ENCODE measurements at regions not wholly inside any gene's neighbourhood (a gene's known extent, or its start where the extent isn't known, plus 50 kb on each side); places are given as distances from the start of the nearest gene placed in this dataset.

GRCh38 chr10:76697923-76698322 lies 939.7 kb downstream of the KCNMA1 start:
- Histone ChIP-seq H3K27me3 (ENCODE audit: control insufficient read depth, insufficient read depth, low read length) (no peaks in the 10 kb centered on the region), H2BK5ac (ENCODE audit: low read depth, low read length, poor library complexity, severe bottlenecking) (no peak overlapping the region), H4K8ac (ENCODE audit: low read depth in 2 of 2, low read length in 2 of 2) (no peak overlapping the region), H2BK120ac (ENCODE audit: low read depth, low read length) (no peak overlapping the region), H3K36me3 (ENCODE audit: control insufficient read depth, insufficient read depth, low read length) (no peaks in the 10 kb centered on the region), H2AK5ac (ENCODE audit: low read depth, low read length) (no peak overlapping the region), H3K4me2 (ENCODE audit: low read depth, low read length) (no peak overlapping the region), H3K23ac (ENCODE audit: low read depth, low read length) (no peak overlapping the region), H2BK15ac (ENCODE audit: low read depth, low read length) (no peak overlapping the region), H2AK9ac (replicated peaks; ENCODE audit: low read depth, low read length, poor library complexity) (no peak overlapping the region), H4K5ac (ENCODE audit: low read depth, low read length) (no peak overlapping the region), H3K9ac (ENCODE audit: low read depth, low read length) (no peak overlapping the region), H3K9me1 (ENCODE audit: insufficient read depth, low read length) (no peaks in the 10 kb centered on the region), H4K91ac (ENCODE audit: insufficient read depth, low read depth, low read length) (no peak overlapping the region), H3K14ac (replicated peaks; ENCODE audit: low read depth, low read length) (no peak overlapping the region), H3K79me1 (ENCODE audit: low read depth in 1 of 2, low read length in 2 of 2) (no peaks in the 10 kb centered on the region), H2BK20ac (ENCODE audit: low read depth, low read length) (no peak overlapping the region), H3K56ac (ENCODE audit: extremely low read depth, insufficient read depth, low read length) (no peak overlapping the region), H3K4ac (ENCODE audit: low read depth, low read length) (no peak overlapping the region), H4K20me1 (ENCODE audit: insufficient read depth, low read length) (no peaks in the 10 kb centered on the region), H3K4me1 (ENCODE audit: control insufficient read depth, insufficient read depth, low read length) (no peaks in the 10 kb centered on the region), H3K4me3 (ENCODE audit: insufficient read depth, low read depth, low read length) (no peak overlapping the region), H3K9me3 (ENCODE audit: control insufficient read depth, insufficient read depth, low read length) (0 out of 2 replicates have a peak, but pooled peaks cover 2% of the 10 kb centered on the region), H3K27ac (ENCODE audit: insufficient read depth, low read length) (no peak overlapping the region), H2AFZ (replicated peaks; ENCODE audit: low read length, poor library complexity) (no peak overlapping the region), H3K18ac (ENCODE audit: low read depth, low read length) (no peak overlapping the region)
- CTCF ChIA-PET = no interaction called here
- TF ChIP-seq RAD21 (IDR thresholded peaks at IDR 0.05; ENCODE audit: low read length) (no peak), RFX5 (IDR thresholded peaks at IDR 0.05; ENCODE audit: low read depth, low read length) (no peak), POLR2A (IDR thresholded peaks at IDR 0.05; ENCODE audit: low read depth, low read length) (no peak), MAZ (IDR thresholded peaks at IDR 0.05; ENCODE audit: borderline replicate concordance, low read depth, low read length) (no peak), RCOR1 (IDR thresholded peaks at IDR 0.05; ENCODE audit: insufficient replicate concordance, low read length) (no peak), NFE2L2 (IDR thresholded peaks at IDR 0.05; ENCODE audit: low read depth, low read length) (no peak), BHLHE40 (IDR thresholded peaks at IDR 0.05; ENCODE audit: low read depth, low read length) (no peak)
- intact Hi-C loops (cut with micrococcal nuclease) (no loop called here), dilution Hi-C loops (cut with HindIII; ENCODE audit: low sequenced_read_pairs, unreplicated experiment) (no loop called here), in situ Hi-C loops (cut with MboI; ENCODE audit: low sequenced_read_pairs) (no loop called here)
- ATAC-seq (ENCODE audit: low read depth) (no peak), DNase-seq (no peak)
- POLR2A ChIA-PET (ENCODE audit: unreplicated experiment) = no interaction called here
- BruUV-seq (replicated peaks) = no TSS peak
